Suppressor macrophage (primary cell): ENCODE measurements at regions not wholly inside any gene's neighbourhood (a gene's known extent, or its start where the extent isn't known, plus 50 kb on each side); places are given as distances from the start of the nearest gene placed in this dataset.

Experiments
- DNase-seq, 4 experiments: peaks; one replicate each; pipeline ENCODE4 v3.0.0-alpha.2; 2020 to 2022

DNA sequence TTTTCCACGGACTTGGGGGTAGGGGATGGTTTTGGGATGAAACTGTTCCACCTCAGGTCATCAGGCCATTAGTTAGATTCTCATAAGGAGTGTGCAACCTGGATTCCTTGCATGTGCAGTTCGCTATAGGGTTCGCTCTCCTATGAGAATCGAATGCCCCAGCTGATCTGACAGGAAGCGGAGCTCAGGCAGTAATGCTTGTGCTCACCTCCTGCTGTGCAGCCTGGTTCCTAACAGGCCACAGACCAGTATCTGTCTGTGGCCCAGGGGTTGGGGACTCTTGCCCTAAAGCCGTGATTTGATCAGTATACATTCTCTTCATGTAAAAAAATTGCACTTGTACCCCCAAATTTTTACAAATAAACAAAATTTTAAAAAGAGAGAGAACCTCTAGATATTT is 219.4 kb upstream of the CPNE8 start:
- DNase-seq, result no peak

DNA sequence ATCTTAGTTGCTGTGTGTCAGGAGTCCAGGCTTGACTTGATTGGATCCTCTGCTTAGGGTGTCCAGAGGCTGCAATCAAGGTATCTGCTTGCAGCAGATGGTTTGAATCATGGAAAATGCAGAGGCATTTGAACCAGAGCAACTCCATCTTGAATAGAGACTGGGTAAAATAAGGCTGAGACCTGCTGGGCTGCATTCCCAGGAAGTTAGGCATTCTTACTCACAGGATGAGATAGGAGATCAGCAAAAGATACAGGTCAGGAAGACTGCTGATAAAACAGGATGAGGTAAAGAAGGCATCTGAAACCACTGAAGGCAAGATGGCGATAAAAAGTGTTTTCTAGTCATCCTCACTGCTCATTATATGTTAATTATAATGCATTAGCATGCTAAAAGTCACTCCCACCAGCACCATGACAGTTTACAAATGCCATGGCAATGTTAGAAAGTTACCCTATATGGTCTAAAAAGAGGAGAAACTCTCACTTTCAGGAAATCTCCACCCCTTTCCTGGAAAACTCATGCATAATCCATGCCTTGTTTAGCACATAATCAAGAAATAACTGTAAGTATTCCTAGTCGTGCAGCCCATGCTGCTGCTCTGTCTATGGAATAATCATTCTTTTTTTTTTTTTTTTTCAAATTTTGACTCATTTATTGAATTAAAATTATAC is 218.3 kb upstream of the CPNE8 start:
- DNase-seq, result no peak

DNA sequence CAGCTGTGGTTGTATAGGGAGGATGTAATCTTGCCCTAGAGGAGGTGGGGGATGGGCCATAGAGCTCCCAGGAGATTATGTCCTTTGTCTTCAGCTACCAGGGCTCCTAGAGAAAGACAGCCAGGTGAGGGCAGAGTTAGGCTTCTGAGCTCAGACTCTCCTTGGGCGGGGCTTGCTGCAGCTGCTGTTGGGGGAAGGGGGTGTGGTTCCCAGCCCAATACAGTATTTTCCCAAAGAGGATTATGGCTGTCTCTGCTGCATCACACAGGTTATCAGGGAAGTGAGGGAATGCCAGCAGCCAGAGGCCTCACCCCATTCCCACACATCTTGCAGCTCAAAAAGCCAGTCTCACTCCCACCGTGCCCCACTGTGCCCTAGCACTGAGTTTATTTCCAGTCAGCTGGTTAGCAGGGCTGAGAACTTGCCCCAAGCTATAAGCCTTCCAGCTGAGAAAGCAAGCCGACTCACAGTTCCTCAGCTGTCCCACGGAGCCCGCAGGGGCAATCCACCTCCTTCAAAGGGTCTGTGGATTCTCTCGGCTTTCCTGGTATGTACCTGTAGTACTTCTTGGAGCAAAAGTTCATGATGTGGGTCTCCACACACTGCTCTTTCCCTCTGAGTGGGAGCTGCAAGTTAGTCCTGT is 217.3 kb upstream of the CPNE8 start:
- no peak for DNase-seq

DNA sequence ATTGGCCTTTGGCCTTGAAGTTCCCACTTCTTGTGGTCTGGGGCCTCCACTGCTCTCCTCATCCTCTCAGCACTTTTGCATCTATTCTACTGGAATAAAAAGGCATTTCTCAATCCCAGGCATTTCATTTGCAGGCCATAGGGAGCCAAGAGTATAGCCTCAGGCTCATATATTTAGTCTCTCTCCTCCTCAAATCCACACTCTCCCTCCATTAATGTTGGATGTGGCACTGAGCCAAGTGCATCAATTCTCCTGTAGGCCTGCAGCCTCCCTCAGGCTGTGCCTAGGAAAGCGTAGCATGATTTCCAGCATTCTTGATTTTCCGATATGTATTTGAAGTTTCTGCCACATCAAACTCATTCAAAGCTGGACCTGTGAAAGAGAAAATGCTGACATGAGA is 211.5 kb upstream of the CPNE8 start:
- DNase-seq, result no peak

DNA sequence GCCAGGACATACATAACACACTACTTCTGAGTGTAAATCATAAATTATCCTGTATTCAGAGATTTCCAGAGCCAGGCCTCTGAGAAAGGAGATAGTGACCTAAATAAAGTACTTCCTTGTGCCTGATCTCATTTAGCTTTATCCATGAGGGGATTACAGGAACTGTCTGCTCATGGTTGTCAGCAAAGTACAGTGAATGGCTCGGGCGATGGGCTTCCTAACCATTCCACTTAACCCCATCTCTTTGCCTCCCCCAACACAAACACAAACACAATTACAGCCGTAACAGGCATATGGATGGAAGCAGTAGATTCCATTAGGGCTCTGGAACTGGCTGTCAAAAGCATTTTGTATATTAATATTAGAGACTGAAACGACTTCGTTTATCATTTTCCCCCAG is 206.7 kb upstream of the CPNE8 start:
- DNase-seq, result no peak

DNA sequence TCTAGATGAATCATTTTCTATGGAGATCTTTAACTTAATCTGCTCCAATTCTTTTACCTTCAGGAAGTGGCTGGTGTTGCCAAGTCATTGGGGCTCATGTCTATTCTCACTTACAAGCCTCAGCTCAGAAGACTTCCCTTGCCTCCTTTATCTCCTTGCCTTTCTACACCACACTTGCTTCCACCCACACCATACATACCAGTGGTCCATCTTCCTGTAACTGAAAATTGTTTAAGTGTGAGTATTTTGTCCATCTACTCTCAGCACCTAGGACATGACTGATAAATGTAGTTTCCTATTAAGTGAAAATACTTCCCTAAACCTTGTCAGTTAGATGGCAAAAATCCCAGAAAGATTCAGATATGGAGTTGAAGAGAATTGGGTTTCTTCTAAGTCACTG is 199.7 kb upstream of the CPNE8 start:
- no peak for DNase-seq

DNA sequence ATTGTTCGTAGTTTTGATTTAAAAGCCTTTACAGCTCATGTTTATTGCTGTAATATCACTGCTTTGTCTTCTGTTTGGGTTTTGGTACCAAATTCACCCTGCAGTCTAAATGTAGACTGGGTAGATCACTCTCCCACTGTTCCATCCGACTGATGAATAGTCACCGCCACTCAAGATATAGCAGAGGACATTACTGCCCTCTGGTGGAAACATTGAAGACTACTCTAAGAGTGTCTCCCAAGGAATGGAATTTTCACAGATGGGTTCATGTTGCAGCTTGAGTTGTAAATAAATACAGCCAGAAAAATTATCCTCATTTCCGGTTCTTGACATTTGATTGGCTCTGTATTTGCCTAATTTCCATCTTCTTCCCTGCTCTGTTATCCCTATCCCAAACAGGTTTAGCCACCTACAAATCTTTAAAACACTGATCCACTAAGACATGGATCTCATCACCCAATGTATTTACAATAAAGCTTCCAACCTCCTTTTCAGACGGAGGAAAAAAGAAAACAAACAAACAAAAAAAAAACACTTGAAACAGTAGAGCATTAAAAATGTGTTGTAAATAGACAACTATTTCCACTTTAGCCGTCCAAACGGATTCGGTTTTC is 198.3 kb upstream of the CPNE8 start:
- peak; percentile 59 to 88 (median 72) for DNase-seq

DNA sequence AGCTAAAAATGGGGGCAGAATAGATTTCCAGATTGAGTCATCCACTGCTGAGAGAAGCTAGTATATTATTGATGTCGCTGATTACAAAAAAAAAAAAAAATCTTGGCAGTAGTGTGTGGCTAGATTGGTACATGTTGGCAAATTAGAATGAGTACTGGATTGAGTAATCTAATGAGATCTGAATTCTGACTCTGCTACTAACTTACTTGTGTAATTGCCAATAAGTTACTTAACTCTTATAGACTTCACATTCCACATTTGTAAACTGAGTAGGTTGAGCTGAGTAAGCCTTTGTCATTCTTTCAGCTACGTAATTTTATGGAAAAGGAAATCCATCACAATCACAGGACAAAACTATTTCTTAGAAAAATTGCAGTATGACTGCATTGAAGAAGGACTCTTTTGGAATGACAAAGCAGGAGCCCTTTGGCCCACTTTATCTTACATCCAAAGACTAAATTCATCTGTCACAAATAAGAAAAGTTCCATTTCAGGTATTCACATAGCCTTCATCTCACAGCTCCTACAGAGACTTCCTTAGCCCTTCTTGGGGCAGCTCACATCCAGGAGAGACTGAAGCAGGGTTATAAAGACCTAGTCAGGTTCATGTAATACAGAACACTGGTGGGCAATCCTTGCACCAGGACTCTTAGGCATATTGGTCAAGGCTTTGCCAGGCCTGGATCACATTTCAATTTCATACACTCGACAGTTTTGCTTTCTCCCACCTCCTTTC is 197.3 kb upstream of the CPNE8 start:
- DNase-seq, result peak in 3 of 4 experiments; percentile 5 to 42 (median 8)

DNA sequence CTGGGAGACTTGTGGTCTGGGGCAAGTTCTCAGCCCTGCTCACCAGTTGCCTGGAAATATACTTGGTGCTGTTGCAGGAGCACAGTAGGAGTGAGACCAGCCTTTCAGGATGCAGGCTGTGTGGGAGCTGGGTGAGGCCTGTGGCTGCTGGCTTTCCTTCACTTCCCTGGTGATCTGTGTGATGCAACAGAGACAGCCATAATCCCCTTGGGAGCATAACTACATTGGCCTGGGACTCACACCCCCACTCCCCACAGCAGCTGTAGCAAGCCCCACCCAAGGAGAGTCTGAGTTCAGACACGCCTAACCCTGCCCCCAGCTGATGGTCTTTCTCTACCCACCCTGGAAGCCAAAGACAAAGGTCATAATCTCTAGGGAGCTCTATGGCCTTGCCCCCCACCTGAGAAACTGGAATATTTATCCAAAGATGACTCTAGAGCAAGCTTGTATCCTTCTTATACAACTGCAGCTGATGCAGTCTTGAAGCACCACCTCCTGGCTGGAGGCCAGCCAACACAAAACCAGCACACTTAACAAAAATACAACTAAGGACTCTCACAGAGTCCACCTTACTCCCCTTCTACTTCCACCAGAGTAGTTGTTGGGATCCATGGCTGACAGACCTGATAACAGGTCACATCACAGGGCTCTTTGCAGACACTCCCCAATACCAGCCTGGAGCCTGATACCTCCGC is 190.4 kb upstream of the CPNE8 start:
- peak in 2 of 4 experiments; percentile 5 to 18 for DNase-seq

DNA sequence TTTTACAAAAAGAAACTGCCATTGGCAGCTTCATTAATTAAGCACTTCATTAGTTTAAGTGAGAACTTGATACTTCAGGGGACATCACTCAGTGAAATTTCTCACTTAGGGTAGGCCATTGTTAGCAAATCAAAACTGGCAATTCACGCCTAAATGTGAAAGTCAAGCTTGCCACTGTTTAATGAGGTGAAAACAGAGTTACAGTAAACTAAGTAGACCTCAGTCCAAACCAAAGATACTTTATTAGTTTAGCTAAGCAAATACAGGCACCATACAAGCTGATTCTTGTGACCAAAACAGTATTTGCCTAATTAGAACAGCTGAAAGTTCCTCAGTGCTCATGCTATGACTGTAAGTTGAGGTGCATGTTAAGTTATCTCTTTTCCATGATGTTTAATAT is 176.5 kb upstream of the CPNE8 start:
- no peak for DNase-seq

DNA sequence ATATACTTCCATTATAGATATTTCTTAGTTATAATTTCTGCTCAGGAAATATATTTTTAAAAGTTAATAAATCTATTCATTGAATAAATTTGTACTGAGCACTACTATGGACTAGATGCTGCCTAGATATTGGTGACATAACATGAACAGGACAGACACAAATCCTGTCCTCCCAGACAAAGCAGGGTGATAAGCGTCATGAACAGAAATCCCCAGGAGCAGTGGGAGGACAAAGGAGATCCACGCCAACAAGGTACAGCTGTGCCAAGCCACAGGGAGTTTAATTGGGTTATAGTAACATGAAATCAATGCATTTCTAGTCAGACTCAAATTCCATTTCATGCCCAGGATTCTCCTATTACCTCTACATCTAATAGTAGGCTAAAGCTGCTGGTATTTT is 171.8 kb upstream of the CPNE8 start:
- no peak for DNase-seq

DNA sequence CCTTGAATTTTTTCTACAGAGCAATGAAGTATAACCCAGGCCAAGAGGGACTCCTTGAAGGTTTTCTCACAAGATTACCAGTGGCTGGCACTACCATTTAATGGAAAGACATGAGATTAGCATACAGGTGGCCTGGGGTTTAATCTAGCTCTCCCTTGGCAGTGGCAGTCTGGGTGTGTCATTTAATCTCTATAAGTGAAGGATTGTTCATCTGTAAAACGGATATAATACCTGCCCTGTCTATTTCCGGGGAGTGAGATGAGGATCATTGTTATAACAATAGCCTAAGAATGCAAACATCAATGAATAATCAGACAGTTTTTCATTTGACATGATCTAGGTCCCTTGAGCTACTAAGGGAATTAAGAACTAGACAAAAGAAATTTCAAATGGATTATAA is 168.7 kb upstream of the CPNE8 start:
- no peak for DNase-seq

DNA sequence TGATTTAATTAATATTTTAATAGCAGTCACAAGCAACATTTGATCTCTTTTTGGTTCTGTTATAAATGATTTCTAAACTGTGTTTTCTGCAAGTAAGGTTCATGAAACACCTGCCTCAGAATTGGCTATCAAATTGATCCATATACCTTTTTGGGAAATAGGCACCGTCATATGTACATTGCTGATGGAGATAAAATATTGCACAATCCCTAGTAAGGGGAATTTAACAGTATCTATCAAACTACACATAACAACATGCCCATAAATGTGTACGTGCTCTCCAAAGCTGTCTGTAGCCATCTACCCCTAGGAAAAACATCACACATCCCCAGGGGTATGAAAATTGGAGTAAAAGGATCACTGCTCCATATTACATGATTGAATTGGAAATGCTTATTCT is 167.3 kb upstream of the CPNE8 start:
- no peak for DNase-seq

DNA sequence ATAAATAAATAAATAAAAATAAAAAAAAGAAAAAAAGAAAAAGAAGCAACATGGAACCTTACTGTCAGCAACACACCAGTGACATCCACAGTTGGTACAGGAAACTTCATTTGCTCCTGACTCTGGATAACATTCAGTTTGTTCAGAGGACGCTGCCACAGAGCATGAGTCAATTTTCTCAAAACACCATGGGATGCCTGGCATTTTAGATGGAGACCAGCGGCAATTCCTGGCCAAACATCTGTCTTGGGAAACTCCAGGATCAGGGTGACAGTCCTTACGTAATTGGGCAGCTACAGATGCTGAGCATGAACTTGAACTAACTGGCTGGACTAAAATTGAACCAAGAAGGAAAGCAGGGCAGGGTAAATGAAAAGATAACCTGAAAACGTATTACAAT is 166.2 kb upstream of the CPNE8 start:
- no peak for DNase-seq

DNA sequence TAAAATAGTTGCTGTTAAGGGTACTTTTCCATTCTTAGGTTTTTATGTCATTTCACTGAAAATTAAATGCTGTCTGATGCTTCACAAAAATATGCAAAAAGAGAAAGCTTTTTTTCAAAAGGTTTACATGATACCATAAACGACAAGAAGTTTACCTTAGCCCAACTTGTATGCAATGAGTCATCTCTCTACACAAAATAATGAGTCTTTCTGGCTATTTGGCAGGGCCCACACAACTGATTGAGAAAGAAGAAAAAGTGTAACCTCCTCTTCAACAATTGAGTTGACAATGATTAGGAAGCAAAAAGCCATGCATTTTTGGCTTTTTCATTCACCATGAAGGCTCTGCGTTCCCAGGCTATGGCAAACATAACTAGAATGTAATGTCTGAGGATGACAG is 165.4 kb upstream of the CPNE8 start:
- no peak for DNase-seq

DNA sequence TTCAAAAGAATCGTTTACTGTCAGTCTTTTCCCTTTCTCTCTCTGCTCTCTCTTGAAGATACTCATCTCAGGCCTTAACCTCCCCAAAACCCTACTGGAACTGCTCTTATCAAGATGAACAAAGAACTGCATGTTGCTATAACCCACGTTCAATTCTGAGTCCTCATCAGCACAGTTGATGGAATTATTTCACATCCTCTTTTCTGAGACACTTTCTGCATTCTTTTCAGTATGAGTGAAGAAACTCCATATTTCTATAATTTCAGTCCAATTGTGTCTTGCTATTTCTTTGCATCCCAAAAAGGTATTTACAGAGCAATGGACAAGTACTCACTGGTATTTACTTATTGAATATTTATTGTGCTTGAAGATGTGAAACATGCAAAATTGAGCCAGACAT is 160.1 kb upstream of the CPNE8 start:
- DNase-seq, result peak in 2 of 4 experiments; percentile 22 to 27

DNA sequence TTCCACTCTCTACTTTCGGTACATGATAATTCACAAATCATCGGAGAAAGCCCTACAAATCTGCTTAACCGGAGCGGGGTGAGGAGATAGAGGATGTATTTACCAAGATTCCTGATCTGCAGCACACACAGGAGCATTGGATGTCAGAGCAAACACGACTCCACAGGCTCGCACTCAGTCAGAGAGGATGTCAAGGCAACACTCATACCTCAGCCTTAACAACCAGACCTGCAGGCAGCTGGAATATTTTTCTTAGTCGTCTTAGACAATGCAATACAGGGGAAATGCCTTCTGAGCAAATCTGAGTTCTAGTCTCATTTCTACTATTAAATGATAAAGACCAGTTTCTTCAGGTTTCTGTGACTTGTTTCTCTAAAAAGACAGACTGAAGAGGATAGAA is 159.3 kb upstream of the CPNE8 start:
- DNase-seq, result no peak

DNA sequence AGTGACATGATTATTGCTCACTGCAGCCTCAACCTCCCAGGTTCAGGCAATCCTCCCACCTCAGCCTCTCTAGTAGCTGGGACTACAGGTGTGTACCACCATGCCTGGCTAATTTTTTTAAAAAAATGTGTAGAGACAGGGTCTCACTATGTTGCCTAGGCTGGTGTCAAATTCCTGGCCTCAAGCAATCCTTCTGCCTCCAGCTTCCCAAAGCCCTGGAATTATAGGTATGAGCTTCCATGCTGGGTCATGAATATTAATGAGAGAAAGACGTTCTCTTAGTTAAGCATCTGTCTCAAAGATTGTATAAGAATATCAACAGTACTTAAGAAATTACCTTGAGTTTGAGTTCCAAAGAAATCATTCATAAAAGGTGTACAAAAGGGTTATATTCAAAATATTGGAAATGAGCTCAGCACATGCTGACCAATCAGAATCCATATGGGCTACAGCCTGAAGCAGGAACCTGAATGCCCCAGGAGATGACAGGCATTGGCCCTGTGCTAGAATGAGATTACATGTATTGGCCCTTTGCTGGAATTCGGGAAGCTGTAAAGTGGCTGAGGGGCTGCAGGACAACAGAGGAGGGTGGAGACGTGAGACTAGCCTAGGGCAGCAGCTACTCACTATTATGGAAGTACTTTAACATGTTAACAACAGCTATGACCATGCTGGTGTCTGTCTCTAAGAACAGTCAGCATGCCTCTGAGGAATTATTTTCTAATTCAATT is 157.0 kb upstream of the CPNE8 start:
- DNase-seq, result no peak

DNA sequence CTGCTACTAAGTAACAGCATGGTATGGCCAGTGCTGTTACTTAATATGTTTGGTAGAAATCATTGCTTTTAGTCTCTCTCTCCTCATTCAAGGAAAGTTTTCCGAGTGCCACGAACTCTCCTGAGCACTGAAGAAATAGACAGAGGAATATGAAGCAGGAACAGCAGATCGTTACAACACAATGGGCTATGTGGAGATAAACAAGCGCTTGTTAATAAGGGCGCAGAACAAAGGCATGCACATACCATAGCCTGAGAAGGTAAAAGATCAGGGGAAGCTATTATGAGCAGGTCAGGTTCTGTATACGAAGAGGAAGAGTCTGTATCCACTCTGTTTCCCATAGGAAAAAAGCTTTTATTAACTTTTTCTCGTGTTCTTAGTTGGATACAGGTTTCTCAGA is 156.2 kb upstream of the CPNE8 start:
- no peak for DNase-seq

DNA sequence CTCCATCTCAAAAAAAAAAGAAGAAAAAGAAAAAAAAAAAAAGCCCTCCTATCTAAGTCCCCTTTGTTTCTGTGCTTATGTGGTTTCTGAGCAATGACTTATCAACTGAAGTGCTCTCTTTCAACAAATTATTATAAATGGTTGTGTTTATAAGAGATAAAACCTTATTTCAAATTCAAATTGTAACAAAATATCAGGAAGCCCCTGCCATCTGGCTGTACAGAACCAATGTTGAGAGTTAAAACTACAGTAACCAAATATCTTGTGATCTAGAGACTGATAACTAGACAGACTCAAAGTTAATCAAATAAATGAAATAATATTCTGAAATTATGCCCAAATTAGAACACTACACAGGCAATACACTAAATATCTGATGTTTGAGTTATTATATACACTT is 143.0 kb upstream of the CPNE8 start:
- no peak for DNase-seq

DNA sequence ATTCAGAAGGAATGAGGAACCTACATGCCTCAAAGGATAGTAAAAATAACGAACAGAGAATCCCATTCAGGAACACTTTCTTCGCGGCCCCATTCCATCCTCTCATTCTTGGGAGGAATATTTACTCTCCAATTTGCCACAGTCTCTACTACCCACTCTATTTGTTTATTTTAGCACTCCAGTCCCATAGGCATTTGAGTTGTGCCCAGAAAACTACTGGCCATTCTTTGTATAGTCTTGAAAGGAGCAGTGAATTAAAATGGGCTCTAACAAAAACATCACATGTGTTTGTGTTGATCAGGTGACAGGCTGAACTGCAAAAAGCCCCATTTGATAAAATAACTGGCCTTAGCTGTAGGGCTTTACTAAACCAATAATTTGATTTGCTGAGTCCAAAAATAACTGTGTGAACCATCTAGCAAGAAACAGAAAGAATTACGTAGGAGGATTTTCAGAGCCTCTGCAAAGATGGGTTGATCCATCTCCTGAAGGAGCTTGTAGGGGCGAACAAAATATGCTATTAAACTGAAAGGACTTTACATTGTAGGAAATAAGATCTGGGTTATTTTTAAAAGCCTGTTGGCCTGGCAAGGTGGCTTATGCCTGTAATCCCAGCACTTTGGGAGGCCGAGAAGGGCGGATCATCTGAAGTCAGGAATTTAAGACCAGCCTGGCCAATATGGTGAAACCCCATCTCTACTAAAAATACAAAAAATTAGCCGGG is 142.3 kb upstream of the CPNE8 start:
- no peak for DNase-seq

DNA sequence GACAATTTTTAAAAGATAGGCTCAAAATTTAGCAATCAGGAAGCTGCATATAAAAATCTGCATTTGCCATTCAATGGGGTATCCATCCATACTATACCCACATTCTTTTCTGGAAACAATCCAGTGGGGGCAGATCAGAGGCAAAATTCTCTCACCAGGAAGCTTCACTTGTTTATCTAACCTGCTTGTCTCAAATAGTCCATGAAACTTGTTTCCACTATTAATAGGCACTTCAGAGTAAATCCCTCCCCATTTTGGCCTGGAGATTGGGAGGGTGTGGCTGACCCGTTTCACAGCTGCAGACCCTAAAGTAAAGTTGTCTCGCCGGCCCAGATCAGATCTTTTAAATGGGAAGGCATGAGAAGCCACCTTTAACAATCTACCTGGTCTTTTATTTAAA is 139.4 kb upstream of the CPNE8 start:
- no peak for DNase-seq
